ENCODE measurements at regions not wholly inside any gene's neighbourhood (a gene's known extent, or its start where the extent isn't known, plus 50 kb on each side); places are given as distances from the start of the nearest gene placed in this dataset.
A peak's percentile ranks its signal among the peaks of the same experiment; 100 is the strongest.

DNA sequence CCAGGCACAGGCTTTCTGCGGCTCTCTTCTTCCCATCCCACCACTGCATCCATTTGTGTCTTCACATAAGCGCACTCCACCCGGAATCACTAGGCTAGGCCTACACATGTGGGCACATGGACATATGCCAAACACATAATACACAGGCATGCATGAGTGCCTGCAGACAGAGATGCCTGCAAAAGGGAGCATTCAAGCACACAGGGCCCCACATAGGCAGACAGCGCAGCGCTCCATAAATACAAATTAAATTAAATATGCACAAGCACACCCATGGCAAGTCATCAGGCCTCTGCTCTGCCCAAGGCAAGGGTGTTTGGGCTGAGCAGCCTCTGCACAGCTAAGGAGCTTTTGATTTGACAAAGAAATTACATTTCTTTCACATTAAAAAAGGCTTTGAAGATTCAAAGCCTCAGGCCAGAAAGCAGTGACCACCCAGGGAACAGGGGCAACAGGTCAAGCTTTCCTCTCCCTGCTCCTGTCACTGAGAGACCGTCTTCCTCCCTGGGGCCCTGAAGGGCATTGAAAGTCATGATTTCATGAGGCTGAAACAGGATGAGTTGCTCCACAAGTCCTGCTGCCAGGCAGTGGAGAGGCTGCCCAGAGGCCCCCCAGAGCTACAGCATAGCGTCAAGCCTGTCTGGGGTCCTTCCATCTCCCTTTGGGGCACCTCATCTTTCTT, 134.2 kb upstream of the LRFN2 start:
- DNase-seq (ENCODE audit: low read depth) = no peak

DNA sequence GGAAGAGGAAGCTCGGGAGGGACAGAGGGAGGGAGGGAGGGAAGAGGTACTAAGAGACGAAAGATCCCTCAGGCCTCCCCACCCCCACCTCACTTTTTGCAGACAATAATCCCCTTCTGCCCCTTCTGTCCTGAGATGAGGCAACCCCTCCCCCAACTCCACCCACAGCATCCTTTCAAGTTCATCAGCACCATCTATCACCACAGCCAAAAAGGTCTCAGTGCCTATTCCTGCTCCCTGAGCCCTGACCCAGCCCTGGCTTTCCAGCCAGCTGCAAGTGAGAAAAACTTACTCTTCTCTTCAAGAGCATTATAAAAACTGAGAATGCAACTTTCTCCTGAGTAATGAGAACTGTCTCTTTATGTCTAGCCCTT, 133.2 kb upstream of the LRFN2 start:
- no peak for DNase-seq (ENCODE audit: low read depth)

DNA sequence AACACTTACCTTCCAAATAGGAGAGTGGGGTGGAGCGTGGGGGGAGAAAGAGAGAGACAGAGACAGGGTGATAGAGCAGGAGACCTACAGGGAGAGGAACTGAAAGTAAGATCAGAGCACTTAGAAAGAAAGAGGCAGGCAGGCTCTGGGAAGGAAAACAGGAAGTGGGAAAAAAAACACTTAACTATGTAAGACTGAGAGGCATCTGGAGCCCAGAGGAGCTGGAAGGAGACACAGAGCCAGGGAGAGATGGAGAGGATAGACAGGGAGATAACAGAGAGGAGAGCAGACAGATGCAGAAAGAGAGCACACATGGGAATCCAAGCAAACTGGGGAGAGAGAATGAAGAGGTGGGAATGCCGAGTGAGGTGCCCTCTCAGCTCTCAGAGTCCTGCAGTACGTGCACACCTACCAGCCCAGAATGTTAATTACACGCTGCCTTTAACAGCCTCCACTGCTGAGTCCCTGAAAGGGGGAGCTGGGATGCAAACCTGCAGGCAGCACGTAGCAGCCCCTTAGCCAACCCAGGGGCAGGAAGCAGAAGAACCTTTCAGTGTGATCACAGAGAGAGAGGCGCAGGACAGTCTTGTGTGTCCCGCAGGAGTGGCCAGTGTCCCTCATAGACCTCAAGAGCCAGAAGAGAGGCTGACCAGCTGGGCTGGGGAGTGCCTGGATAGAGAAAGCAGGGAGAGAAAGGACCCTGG, 132.7 kb upstream of the LRFN2 start:
- peak; percentile 63 for DNase-seq (ENCODE audit: low read depth)

- no peak for DNase-seq (ENCODE audit: low read depth)
Observed at GRCh38 chr6:40718401-40718800, 131.2 kb upstream of the LRFN2 start.

DNA sequence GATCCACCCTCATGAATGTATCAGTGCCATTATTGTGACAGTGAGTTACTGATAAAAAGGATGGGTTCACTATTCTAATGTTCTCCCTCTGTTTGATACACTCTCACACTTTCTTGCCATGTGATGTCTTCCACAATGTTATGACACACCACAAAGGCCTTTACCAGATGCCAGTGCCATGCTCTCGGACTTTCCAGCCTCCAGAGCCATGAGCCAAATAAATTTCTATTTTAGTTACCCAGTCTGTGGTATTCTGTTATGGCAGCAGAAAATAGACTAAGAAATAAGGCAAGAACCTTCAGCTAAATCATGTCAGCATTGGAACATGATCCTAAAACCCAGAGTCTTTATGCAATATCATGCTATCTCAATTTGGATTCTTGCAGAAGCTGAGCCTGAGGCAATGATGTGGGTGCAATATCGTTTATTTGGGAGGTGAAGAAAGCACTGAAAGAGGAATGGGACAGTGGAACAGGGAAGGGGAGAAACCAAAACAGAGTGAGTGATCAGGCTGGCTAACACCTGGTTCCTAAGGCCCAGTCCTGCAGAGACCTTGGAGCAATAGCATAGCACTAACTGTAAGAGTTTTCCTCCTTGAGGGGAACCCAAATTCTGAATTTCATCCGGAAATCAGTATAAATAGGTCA, 130.4 kb upstream of the LRFN2 start:
- no peak for DNase-seq (ENCODE audit: low read depth)

- DNase-seq (ENCODE audit: low read depth) = no peak
Observed at GRCh38 chr6:40715570-40716403, 128.6 kb upstream of the LRFN2 start.

DNA sequence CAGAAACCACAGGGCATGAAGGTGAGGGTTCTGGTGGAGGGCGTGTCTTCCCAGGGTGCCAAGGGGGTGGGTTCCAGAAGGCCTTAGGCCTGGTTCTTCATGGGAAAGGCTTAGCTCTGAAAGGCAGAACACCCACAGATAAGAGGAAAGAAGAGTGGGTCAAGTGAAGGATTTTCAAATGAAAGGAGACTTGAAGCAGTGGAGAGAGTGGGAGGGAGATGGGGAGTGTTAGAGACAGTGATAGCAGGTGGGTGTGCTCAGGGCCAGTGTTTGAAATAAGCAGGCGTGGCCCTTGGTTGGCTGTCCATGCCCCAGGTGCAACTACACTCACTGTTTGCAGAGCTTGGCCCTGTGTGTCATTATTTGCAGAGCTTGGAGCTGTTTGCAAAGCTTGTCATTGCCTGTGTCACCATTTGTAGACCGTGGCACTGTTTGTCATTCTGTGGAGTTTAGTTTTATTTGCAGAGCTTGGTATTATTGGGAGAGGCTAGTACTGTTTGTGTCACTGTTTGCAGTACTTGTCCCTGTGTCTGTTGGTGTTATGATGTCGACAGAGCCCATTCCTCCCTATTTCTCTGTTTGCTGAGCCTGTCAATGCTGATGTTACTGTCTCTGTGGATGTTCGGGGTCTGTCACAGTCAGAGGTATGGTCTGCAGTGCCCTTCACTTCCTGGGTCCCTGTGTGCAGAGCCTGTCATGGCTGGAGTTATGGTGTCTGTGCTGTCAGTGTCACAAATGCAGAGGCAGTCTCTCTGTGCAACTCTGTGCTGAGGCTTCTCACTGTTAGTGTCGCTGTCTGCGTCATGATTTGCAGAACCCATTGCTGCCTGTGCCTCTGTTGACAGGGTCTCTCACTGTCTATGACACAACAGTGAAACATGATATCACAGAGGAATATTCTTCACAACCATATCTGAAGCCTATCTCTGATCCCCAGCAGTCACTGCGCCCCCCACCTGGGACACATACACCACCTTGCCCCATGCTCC, 127.7 kb upstream of the LRFN2 start:
- DNase-seq (ENCODE audit: low read depth) = no peak

DNA sequence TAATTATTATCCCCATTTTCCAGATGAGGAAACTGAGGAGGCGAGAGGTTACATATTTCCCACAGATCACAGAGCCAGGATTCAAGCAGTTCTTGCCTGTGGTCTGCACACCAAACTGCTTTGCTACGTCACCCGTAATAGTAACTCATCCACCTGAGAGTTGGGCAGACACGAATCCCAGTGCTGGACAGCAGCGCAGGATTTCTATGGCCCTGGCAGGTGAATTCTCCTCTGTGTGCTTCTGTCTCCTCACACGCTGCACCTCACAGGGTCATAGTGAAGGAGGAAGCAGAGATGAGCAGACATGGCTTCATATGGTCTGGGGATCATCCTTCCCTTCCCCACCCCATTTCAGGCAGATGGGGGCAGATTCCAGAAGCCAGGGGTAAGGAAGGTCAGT, 127.0 kb upstream of the LRFN2 start:
- DNase-seq (ENCODE audit: low read depth) = no peak

DNA sequence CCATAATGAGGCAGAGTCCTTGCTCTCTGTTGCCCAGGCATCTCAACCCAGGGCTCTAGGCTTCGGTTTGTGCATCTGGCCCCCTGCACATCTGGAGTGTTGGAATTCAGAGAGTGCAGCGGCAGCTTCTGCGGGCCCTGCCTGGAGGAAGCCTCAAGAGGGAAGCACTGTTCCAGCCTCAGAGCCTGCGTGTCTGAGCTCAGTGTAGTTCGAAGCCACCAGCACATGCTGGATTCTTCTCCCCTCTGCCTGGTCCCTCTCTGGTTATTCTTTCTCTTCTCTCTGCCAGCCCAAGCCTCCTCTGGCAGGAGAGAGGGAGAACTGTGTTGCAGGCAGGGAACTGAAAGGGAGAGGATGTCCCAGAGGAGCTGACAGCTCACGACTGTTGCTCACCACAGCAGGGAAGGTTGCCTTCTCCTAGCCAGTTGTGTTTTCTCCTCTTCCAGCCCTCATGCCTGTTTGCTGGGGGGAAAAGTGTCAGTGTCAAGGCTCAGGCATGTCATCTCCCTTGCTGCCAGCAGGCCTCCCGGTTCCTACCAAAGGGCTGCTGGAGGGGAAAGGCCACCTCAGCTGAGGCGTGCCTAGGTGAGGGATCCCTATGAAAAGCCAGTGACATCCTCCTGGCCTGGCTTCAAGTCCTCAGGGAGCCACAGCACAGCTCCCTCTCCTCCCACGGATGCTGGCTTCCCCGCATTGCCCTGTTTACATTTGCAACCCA, 126.0 kb upstream of the LRFN2 start:
- no peak for DNase-seq (ENCODE audit: low read depth)

GRCh38 chr6:40710626-40711330, 123.6 kb upstream of the LRFN2 start:
- DNase-seq (ENCODE audit: low read depth) = no peak

GRCh38 chr6:40708049-40708448, 120.9 kb upstream of the LRFN2 start:
- no peak for DNase-seq (ENCODE audit: low read depth)

DNA sequence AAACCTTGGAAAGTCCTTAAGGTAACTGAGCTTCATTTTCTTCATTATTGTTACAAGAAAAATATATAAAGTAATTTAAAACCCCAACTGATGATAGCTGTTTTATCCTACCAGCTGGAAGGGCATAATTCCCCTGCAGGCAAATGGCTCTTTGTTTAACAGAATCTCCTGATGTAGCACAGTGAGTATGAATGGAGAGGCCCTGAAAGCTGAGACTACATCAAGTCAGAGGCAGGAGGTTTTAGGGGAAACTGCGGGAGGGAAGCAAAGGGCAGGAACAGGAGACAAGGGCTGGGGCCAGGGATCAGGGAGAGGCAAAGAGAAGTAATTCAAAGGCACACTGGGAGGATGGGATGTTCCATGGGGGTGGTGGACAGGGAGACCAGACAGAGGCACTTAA, 119.0 kb upstream of the LRFN2 start:
- DNase-seq (ENCODE audit: low read depth) = no peak

DNA sequence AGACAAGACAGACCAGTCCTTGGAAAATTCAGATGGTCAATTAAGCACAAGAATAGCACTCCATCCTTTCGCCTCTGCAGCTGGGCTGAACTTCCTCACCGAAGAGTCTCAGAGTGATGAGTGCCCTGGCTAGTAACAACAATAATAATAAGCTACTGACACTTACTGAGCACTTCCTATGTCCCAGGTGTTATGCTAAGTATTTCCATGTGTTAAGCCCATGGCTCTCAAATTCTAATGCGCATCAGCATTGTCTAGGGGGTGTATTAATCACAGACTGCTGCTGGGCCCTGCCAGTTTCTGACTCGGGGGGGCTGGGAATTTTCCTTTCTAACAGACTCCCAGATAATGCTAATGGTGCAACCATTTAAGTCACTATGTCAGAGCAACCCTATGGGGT, 118.2 kb upstream of the LRFN2 start:
- DNase-seq (ENCODE audit: low read depth) = no peak

DNA sequence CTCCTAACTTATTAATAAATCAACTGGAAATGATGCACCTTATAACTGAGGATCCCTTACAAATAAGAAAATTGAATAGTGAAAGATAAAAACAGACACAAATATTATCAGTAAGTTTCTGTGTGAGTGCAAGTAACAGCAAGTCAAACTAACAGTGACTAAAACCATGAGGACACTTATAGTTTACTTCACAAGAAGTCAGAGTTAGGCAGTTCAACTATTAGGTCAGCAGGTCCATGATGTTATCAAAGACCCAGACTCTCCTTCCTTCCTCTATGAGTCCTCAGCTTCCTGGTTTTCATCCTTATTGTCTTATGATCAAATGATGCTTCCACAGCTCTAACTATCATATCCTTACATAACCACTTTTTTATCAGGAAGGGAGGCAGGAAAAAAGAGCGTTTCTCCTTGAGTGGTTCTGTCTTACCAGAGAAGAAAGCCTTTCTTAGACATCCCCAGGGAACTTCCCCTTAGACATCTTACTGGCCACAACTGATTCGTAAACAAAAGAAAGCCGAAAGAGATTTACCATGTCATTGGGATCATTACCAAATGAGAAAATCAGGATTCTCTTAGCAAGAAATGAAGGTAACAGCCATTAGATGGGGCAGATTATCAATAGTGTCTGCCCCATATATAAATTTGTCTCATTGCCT, 114.3 kb upstream of the LRFN2 start:
- DNase-seq (ENCODE audit: low read depth) = no peak

- DNase-seq (ENCODE audit: low read depth) = no peak
Observed at GRCh38 chr6:40700006-40700580, 112.9 kb upstream of the LRFN2 start.

DNA sequence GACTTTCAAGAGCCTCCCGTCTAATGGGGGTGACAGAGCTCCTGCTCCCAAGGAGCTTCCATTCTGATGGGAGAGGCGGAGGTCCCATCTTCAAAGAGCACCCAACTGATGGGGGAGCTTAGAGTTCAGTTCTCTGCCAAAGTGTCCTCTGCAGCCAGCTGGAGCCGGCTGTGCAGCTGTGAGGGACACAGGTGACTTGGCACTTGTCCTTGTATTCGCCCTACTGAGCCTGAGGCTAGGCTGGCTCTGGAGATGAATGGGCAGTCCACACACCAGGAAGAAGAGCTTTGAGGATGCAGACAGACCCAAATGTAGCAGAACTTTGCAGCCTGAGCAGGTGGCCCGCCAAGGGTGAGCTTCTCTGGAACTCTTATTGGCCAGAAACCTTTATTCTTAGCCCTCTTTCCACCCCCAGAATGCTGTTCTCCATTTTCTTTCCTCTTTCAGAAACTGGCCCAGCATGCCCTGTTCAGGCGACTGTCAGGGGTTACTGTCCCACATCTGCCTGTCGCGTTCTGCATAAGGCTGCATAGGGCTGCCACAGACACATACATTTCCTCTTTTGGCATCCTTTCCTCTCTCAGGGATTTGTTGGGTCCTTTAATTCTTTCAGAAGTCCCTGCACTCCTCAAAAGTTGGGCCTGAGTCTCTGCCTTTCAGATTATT, 108.7 kb upstream of the LRFN2 start:
- DNase-seq (ENCODE audit: low read depth) = no peak

DNA sequence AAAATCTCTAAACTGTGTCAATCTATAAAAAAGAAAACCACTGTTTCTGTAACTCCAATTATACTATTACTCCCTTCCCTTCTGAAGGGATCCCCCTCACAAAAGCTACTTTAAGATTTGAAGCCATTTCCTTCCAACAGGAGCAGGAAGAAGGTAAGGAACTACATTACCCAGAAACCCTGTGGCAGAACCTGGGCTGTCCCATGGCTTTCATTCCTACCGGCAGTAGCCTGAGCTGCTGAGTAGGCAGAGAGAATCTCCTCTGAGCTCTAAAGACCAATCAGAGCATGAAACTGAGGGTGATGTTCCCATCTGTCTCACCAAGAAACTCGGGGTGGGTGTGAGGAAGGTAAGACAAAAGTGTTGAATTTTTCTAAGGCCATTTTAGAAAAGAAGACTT, 108.0 kb upstream of the LRFN2 start:
- DNase-seq (ENCODE audit: low read depth) = no peak

DNA sequence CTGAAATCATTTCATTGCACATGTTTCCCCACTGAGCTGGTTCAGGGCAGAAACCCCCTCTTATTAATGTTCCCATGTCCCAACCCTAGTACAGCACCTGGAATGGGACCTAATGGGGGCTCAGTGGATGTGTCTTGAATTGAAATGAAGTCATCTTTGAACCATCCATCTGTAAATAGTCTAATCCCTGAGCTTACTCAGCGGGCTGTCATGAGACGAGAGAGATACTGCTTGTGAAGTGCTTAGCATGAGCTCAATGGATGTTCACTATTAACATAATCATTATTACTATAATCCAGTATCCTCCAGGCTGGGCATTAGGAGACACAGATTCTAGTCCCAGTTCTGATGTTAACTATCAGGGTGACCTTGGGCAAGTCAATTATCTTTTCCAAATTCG, 106.6 kb upstream of the LRFN2 start:
- DNase-seq (ENCODE audit: low read depth) = no peak

Data from RPMI7951 (cell line).